Mucosa of descending colon (tissue), 3 donors: ENCODE measurements at regions not wholly inside any gene's neighbourhood (a gene's known extent, or its start where the extent isn't known, plus 50 kb on each side); places are given as distances from the start of the nearest gene placed in this dataset.

Source experiments
- ATAC-seq: fragments of 200-7000 bp; cut with Tn5 transposase; one replicate; pipeline ENCODE4 v1.9.1; 2020; ENCODE audit warnings: mild to moderate bottlenecking, moderate library complexity
- DNase-seq, 3 donors: peaks; one replicate each; pipeline ENCODE4 v3.0.0-alpha.2; 2020
- H3K36me3 ChIP-seq: fragments of 200-600 bp; one replicate; pipeline ENCODE4 v1.8.0; 2021; ENCODE audit warnings: low read depth, mild to moderate bottlenecking
- H3K4me1 ChIP-seq: fragments of 200-600 bp; one replicate; pipeline ENCODE4 v1.8.0; 2021; ENCODE audit warnings: low read depth, mild to moderate bottlenecking
- H3K4me3 ChIP-seq: fragments of 200-600 bp; one replicate; pipeline ENCODE4 v1.8.0; 2021; ENCODE audit warnings: mild to moderate bottlenecking
- H3K9me3 ChIP-seq: fragments of 200-600 bp; one replicate; pipeline ENCODE4 v1.8.0; 2021; ENCODE audit warnings: mild to moderate bottlenecking
- CTCF ChIP-seq: fragments of 200-600 bp; IDR thresholded peaks from one replicate; pipeline ENCODE4 v1.8.0; 2022; ENCODE audit warnings: antibody characterized with exemption, mild to moderate bottlenecking
- intact Hi-C, 2 donors: fragments of 100-400 bp; cut with DNase I in 1 of 2; cut with micrococcal nuclease in 1 of 2; formaldehyde crosslinking; loops; one replicate each; pipeline versions ENCODE4 v1.11.0 to v1.11.1; 2022; cut with DNase I, micrococcal nuclease
- donor health status: DM: no; HTN: no; CAD: no; lungs with moderate emphysema.
- donor health status: DM: no; HTN: no; CAD: no.
- donor health status: DM: no; HTN: yes; CAD: no.

GRCh38 chr7:40996233-40996677, 706.6 kb downstream of the INHBA start:
- ATAC-seq (no peak), DNase-seq (no peak)
- Histone ChIP-seq H3K4me1 (no peaks in the 10 kb centered on the region), H3K36me3 (no peaks in the 10 kb centered on the region), H3K9me3 (no peaks in the 10 kb centered on the region), H3K4me3 (no peak overlapping the region)
- TF ChIP-seq CTCF = no peak
- intact Hi-C loops = no loop called here

GRCh38 chr7:40990841-40991240, 712.0 kb downstream of the INHBA start:
- no peak for TF ChIP-seq CTCF
- ATAC-seq = no peak
- Histone ChIP-seq H3K4me3 (no peak overlapping the region), H3K36me3 (no peaks in the 10 kb centered on the region), H3K9me3 (no peaks in the 10 kb centered on the region), H3K4me1 (no peaks in the 10 kb centered on the region)
- no peak for DNase-seq
- intact Hi-C loops = no loop called here

DNA sequence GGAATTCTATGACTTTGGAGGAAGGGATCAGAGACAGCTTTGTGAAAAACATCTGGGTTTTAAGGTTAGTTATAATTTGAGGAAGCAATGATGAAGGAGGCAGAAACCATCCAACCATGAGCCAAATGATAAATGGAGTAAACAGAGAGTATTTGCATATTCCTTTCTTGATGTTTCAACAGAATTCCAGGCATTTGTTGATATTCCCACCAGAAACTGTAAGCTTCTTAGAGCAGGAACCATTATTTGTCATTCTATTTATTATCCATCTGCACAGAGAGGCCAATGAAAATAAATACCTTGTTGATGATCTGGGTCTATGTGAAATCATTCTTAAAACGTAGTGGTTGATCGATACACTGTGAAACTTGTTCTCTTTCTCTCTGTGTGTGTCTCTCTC, 715.3 kb downstream of the INHBA start:
- ATAC-seq = no peak
- Histone ChIP-seq H3K9me3 (no peaks in the 10 kb centered on the region), H3K4me1 (no peaks in the 10 kb centered on the region), H3K36me3 (no peaks in the 10 kb centered on the region), H3K4me3 (no peak overlapping the region)
- intact Hi-C loops = no loop called here
- TF ChIP-seq CTCF = no peak
- no peak for DNase-seq

- H3K4me3 ChIP-seq = no peak overlapping the region
- no peaks in the 10 kb centered on the region for H3K9me3 ChIP-seq
- ATAC-seq = peak; percentile 59
- no peak for TF ChIP-seq CTCF
- DNase-seq = no peak
- no peaks in the 10 kb centered on the region for H3K4me1 ChIP-seq
- no peaks in the 10 kb centered on the region for H3K36me3 ChIP-seq
- intact Hi-C loops = no loop called here
These were observed 716.5 kb downstream of the INHBA start for GRCh38 chr7:40986351-40986873.

- no peaks in the 10 kb centered on the region for H3K4me1 ChIP-seq
- ATAC-seq = no peak
- no peaks in the 10 kb centered on the region for H3K9me3 ChIP-seq
- DNase-seq = no peak
- no peak overlapping the region for H3K4me3 ChIP-seq
- no peak for TF ChIP-seq CTCF
- intact Hi-C loops = no loop called here
- no peaks in the 10 kb centered on the region for H3K36me3 ChIP-seq
These were observed 719.8 kb downstream of the INHBA start for GRCh38 chr7:40983111-40983510.

- intact Hi-C loops = no loop called here
- no peak for TF ChIP-seq CTCF
- Histone ChIP-seq H3K4me3 (no peak overlapping the region), H3K9me3 (no peaks in the 10 kb centered on the region), H3K36me3 (no peaks in the 10 kb centered on the region), H3K4me1 (no peaks in the 10 kb centered on the region)
- ATAC-seq (no peak), DNase-seq (no peak)
These were observed 723.6 kb downstream of the INHBA start for GRCh38 chr7:40979296-40979695.
